ENCODE measurements at regions not wholly inside any gene's neighbourhood (a gene's known extent, or its start where the extent isn't known, plus 50 kb on each side); places are given as distances from the start of the nearest gene placed in this dataset.

- H2AK5ac ChIP-seq (ENCODE audit: low read depth, low read length): no peak overlapping the region
- H3K36me3 ChIP-seq (replicated peaks in 1 of 2; ENCODE audit: control insufficient read depth in 2 of 2, insufficient read depth in 2 of 2, low read length in 2 of 2): no peaks in the 10 kb centered on the region
- H3K18ac ChIP-seq (ENCODE audit: low read length): no peak overlapping the region
- H3K14ac ChIP-seq (ENCODE audit: low read length): no peak overlapping the region
- H3K27ac ChIP-seq (replicated peaks; ENCODE audit: low read length): no peak overlapping the region
- no peak overlapping the region for H3K9ac ChIP-seq (ENCODE audit: low read depth, low read length, poor library complexity)
- no peak for DNase-seq (ENCODE audit: low spot score)
- H3K27me3 ChIP-seq (ENCODE audit: control insufficient read depth in 3 of 3, insufficient read depth in 3 of 3, low read depth in 1 of 3, low read length in 3 of 3): no peaks in the 10 kb centered on the region
- H3K79me1 ChIP-seq (ENCODE audit: low read depth, low read length): no peaks in the 10 kb centered on the region
- H2BK15ac ChIP-seq (ENCODE audit: low read length): no peak overlapping the region
- H3K23ac ChIP-seq (ENCODE audit: low read depth, low read length, poor library complexity): no peak overlapping the region
- H3K4me2 ChIP-seq (ENCODE audit: insufficient read depth, low read length, poor library complexity, severe bottlenecking): no peak overlapping the region
- H3K9me3 ChIP-seq (replicated peaks in 1 of 2; ENCODE audit: control insufficient read depth in 2 of 2, insufficient read depth in 1 of 2, low read depth in 1 of 2, low read length in 2 of 2): peaks cover 5 to 6% of the 10 kb centered on the region in 2 donors
- no peak overlapping the region for H4K8ac ChIP-seq (ENCODE audit: low read depth, low read length)
- no peak overlapping the region for H2BK5ac ChIP-seq (ENCODE audit: low read length)
- peaks cover 0 to 5% of the 10 kb centered on the region in 2 donors for H3K4me1 ChIP-seq (ENCODE audit: control insufficient read depth in 2 of 2, insufficient read depth in 1 of 2, low read depth in 1 of 2, low read length in 2 of 2)
- no CpG with 5 or more reads among the region's 4 CpGs for WGBS, 2 donors (ENCODE audit: extremely low coverage in 2 of 2, insufficient read length in 2 of 2, insufficient replicate concordance in 1 of 2)
- no peak overlapping the region for H3K4me3 ChIP-seq (ENCODE audit: low read length in 2 of 2)
- H2BK120ac ChIP-seq (ENCODE audit: low read depth, low read length): no peak overlapping the region
- no peak overlapping the region for H4K91ac ChIP-seq (ENCODE audit: low read depth, low read length, poor library complexity)
- H2BK12ac ChIP-seq (ENCODE audit: low read length): no peak overlapping the region
- H2AFZ ChIP-seq (ENCODE audit: low read length): peak overlapping the region; percentile 53
- no peak overlapping the region for H3K4ac ChIP-seq (ENCODE audit: low read length)
These were observed 1195.4 kb upstream of the EYS start for GRCh38 chr6:66902457-66902856.

- Histone ChIP-seq H3K4me1 (ENCODE audit: control insufficient read depth in 2 of 2, insufficient read depth in 1 of 2, low read depth in 1 of 2, low read length in 2 of 2) (peaks cover 0 to 5% of the 10 kb centered on the region in 2 donors), H4K91ac (ENCODE audit: low read depth, low read length, poor library complexity) (no peak overlapping the region), H3K9me3 (replicated peaks in 1 of 2; ENCODE audit: control insufficient read depth in 2 of 2, insufficient read depth in 1 of 2, low read depth in 1 of 2, low read length in 2 of 2) (peaks cover 9 to 13% of the 10 kb centered on the region in 2 donors), H2BK5ac (ENCODE audit: low read length) (no peak overlapping the region), H2AFZ (ENCODE audit: low read length) (peak overlapping the region; percentile 39), H2BK120ac (ENCODE audit: low read depth, low read length) (no peak overlapping the region), H3K27ac (replicated peaks; ENCODE audit: low read length) (no peak overlapping the region), H3K4me2 (ENCODE audit: insufficient read depth, low read length, poor library complexity, severe bottlenecking) (no peak overlapping the region), H2AK5ac (ENCODE audit: low read depth, low read length) (no peak overlapping the region), H2BK15ac (ENCODE audit: low read length) (no peak overlapping the region), H3K79me1 (ENCODE audit: low read depth, low read length) (no peaks in the 10 kb centered on the region), H3K4ac (ENCODE audit: low read length) (no peak overlapping the region), H4K8ac (ENCODE audit: low read depth, low read length) (no peak overlapping the region), H2BK12ac (ENCODE audit: low read length) (no peak overlapping the region), H3K4me3 (ENCODE audit: low read length in 2 of 2) (no peak overlapping the region), H3K18ac (ENCODE audit: low read length) (no peak overlapping the region), H3K23ac (ENCODE audit: low read depth, low read length, poor library complexity) (no peak overlapping the region), H3K14ac (ENCODE audit: low read length) (no peak overlapping the region), H3K27me3 (ENCODE audit: control insufficient read depth in 3 of 3, insufficient read depth in 3 of 3, low read depth in 1 of 3, low read length in 3 of 3) (no peaks in the 10 kb centered on the region), H3K36me3 (replicated peaks in 1 of 2; ENCODE audit: control insufficient read depth in 2 of 2, insufficient read depth in 2 of 2, low read length in 2 of 2) (no peaks in the 10 kb centered on the region), H3K9ac (ENCODE audit: low read depth, low read length, poor library complexity) (no peak overlapping the region)
- no CpG with 5 or more reads among the region's 8 CpGs for WGBS, 2 donors (ENCODE audit: extremely low coverage in 2 of 2, insufficient read length in 2 of 2, insufficient replicate concordance in 1 of 2)
- DNase-seq (ENCODE audit: low spot score): no peak
These were observed 1193.4 kb upstream of the EYS start for GRCh38 chr6:66900133-66901083.

GRCh38 chr6:66897576-66897975, 1190.5 kb upstream of the EYS start:
- peak overlapping the region in 1 of 2 donors; percentile 0 for H3K4me3 ChIP-seq (ENCODE audit: low read length in 2 of 2)
- no peak overlapping the region for H3K9ac ChIP-seq (ENCODE audit: low read depth, low read length, poor library complexity)
- no peak overlapping the region for H3K23ac ChIP-seq (ENCODE audit: low read depth, low read length, poor library complexity)
- no peak overlapping the region for H2AK5ac ChIP-seq (ENCODE audit: low read depth, low read length)
- no peak overlapping the region for H3K14ac ChIP-seq (ENCODE audit: low read length)
- H2BK5ac ChIP-seq (ENCODE audit: low read length): no peak overlapping the region
- no peak overlapping the region for H2BK12ac ChIP-seq (ENCODE audit: low read length)
- H3K79me1 ChIP-seq (ENCODE audit: low read depth, low read length): no peaks in the 10 kb centered on the region
- no peak overlapping the region for H2BK120ac ChIP-seq (ENCODE audit: low read depth, low read length)
- no peaks in the 10 kb centered on the region for H3K27me3 ChIP-seq (ENCODE audit: control insufficient read depth in 3 of 3, insufficient read depth in 3 of 3, low read depth in 1 of 3, low read length in 3 of 3)
- no peaks in the 10 kb centered on the region for H3K36me3 ChIP-seq (replicated peaks in 1 of 2; ENCODE audit: control insufficient read depth in 2 of 2, insufficient read depth in 2 of 2, low read length in 2 of 2)
- H3K9me3 ChIP-seq (replicated peaks in 1 of 2; ENCODE audit: control insufficient read depth in 2 of 2, insufficient read depth in 1 of 2, low read depth in 1 of 2, low read length in 2 of 2): peaks cover 9 to 13% of the 10 kb centered on the region in 2 donors
- no peak overlapping the region for H4K91ac ChIP-seq (ENCODE audit: low read depth, low read length, poor library complexity)
- no peak overlapping the region for H3K4me2 ChIP-seq (ENCODE audit: insufficient read depth, low read length, poor library complexity, severe bottlenecking)
- no CpG with 5 or more reads among the region's 2 CpGs for WGBS, 2 donors (ENCODE audit: extremely low coverage in 2 of 2, insufficient read length in 2 of 2, insufficient replicate concordance in 1 of 2)
- no peak overlapping the region for H2AFZ ChIP-seq (ENCODE audit: low read length)
- no peak overlapping the region for H2BK15ac ChIP-seq (ENCODE audit: low read length)
- peak; percentile 23 for DNase-seq (ENCODE audit: low spot score)
- H3K4ac ChIP-seq (ENCODE audit: low read length): no peak overlapping the region
- H3K4me1 ChIP-seq (ENCODE audit: control insufficient read depth in 2 of 2, insufficient read depth in 1 of 2, low read depth in 1 of 2, low read length in 2 of 2): peaks cover 0 to 5% of the 10 kb centered on the region in 2 donors
- no peak overlapping the region for H3K27ac ChIP-seq (replicated peaks; ENCODE audit: low read length)
- H4K8ac ChIP-seq (ENCODE audit: low read depth, low read length): no peak overlapping the region
- no peak overlapping the region for H3K18ac ChIP-seq (ENCODE audit: low read length)

- Histone ChIP-seq H3K9ac (ENCODE audit: low read depth, low read length, poor library complexity) (no peak overlapping the region), H3K9me3 (replicated peaks in 1 of 2; ENCODE audit: control insufficient read depth in 2 of 2, insufficient read depth in 1 of 2, low read depth in 1 of 2, low read length in 2 of 2) (peaks cover 9 to 13% of the 10 kb centered on the region in 2 donors), H2AFZ (ENCODE audit: low read length) (no peak overlapping the region), H3K18ac (ENCODE audit: low read length) (no peak overlapping the region), H3K4me3 (ENCODE audit: low read length in 2 of 2) (no peak overlapping the region), H3K23ac (ENCODE audit: low read depth, low read length, poor library complexity) (no peak overlapping the region), H3K79me1 (ENCODE audit: low read depth, low read length) (no peaks in the 10 kb centered on the region), H3K4me1 (ENCODE audit: control insufficient read depth in 2 of 2, insufficient read depth in 1 of 2, low read depth in 1 of 2, low read length in 2 of 2) (peaks cover 0 to 2% of the 10 kb centered on the region in 2 donors), H2AK5ac (ENCODE audit: low read depth, low read length) (no peak overlapping the region), H4K8ac (ENCODE audit: low read depth, low read length) (no peak overlapping the region), H3K4me2 (ENCODE audit: insufficient read depth, low read length, poor library complexity, severe bottlenecking) (no peak overlapping the region), H3K27me3 (ENCODE audit: control insufficient read depth in 3 of 3, insufficient read depth in 3 of 3, low read depth in 1 of 3, low read length in 3 of 3) (no peaks in the 10 kb centered on the region), H2BK120ac (ENCODE audit: low read depth, low read length) (no peak overlapping the region), H3K4ac (ENCODE audit: low read length) (no peak overlapping the region), H3K14ac (ENCODE audit: low read length) (no peak overlapping the region), H2BK5ac (ENCODE audit: low read length) (no peak overlapping the region), H3K36me3 (replicated peaks in 1 of 2; ENCODE audit: control insufficient read depth in 2 of 2, insufficient read depth in 2 of 2, low read length in 2 of 2) (no peaks in the 10 kb centered on the region), H2BK15ac (ENCODE audit: low read length) (no peak overlapping the region), H4K91ac (ENCODE audit: low read depth, low read length, poor library complexity) (no peak overlapping the region), H3K27ac (replicated peaks; ENCODE audit: low read length) (no peak overlapping the region), H2BK12ac (ENCODE audit: low read length) (no peak overlapping the region)
- no peak for DNase-seq (ENCODE audit: low spot score)
- no CpG with 5 or more reads among the region's 5 CpGs for WGBS, 2 donors (ENCODE audit: extremely low coverage in 2 of 2, insufficient read length in 2 of 2, insufficient replicate concordance in 1 of 2)
These were observed 1189.4 kb upstream of the EYS start for GRCh38 chr6:66896415-66896814.

All from neuronal stem cell (in vitro differentiated cells).